ENCODE measurements at regions not wholly inside any gene's neighbourhood (a gene's known extent, or its start where the extent isn't known, plus 50 kb on each side); places are given as distances from the start of the nearest gene placed in this dataset.
"Not testable (repeated sequence)": the region's sequence is repeated elsewhere in the genome, so short reads cannot be mapped to it uniquely, and the experiment has no call there.

DNA sequence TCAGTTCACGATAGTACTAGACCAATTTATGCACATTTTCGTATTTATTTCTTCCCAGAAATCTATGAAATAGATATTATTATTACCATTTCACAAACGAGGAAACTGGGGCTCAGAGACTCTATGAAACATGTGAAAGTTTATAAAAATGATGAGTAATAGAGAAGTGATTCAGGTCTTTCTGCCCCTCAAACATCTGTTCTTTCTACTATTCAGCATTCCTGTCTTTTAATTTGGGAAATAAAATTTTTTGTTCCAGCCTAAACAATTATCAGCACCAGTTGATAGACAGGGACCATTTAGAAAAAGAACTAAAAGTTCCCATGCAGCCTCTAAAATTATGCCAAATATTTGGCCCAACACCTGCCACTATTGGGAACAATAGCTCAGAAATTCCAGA, 585.1 kb downstream of the PTPRC start:
- Mint-ChIP-seq H3K9me3 (no peaks in the 10 kb centered on the region), H3K4me3 (no peak overlapping the region), H3K27ac (no peak overlapping the region), H3K27me3 (peaks cover 3% of the 10 kb centered on the region), H3K4me1 (peaks cover 4 to 7% (median 5%) of the 10 kb centered on the region in 3 donors), H3K36me3 (peaks cover 4% of the 10 kb centered on the region)

DNA sequence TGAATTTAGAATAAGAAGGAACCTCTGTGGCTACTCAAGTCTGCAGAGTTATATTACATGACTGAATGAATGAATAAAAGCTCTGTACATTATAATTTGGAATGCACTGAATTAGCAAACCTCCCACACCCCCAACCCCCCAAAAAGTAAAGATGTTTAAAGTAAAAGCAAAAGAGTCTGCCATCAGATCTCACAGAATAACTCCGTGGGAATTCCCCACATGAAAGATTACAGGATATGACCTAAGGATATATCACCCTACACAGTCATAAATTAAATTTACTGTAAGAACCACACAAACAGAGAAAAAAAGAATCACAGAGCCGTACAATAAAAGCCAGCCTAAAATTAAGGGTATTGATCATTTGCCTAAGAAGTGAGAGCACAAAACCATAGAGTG, 587.3 kb downstream of the PTPRC start:
- H3K27me3 Mint-ChIP-seq, result peaks cover 3% of the 10 kb centered on the region
- H3K27ac Mint-ChIP-seq, result peak overlapping the region in 1 of 3 donors; percentile 36
- peaks cover 4 to 7% (median 5%) of the 10 kb centered on the region in 3 donors for H3K4me1 Mint-ChIP-seq

DNA sequence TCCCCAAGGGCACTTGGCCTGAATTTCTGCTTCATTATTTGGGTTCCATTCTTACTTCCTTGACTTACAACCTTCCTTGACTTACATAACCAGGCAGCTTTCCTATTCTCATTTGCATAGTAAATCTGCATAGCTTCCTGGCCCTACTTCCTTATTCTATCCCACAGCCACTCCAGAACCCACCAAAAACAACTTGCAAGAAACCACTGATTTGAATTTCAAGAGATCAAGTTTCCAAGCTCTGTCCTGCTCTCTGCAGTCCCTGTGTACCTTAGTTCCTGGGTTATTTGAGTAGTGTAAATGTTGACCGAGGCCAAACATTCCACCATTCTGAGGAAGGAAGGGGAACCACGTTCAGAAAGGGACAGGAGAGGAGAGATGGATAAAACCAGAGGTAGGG, 603.3 kb downstream of the PTPRC start:
- Mint-ChIP-seq H3K4me3 (peak overlapping the region in 1 of 4 donors; percentile 89), H3K27me3 (peaks cover 4% of the 10 kb centered on the region), H3K4me1 (peaks cover 6 to 8% (median 7%) of the 10 kb centered on the region in 3 donors), H3K9me3 (peaks cover 0 to 3% (median 0%) of the 10 kb centered on the region in 3 donors), H3K36me3 (peaks cover 2% of the 10 kb centered on the region), H3K27ac (no peak overlapping the region)

More for the DNA sequence above, 587.3 kb downstream of the PTPRC start:
- peaks cover 4% of the 10 kb centered on the region for H3K36me3 Mint-ChIP-seq
- H3K9me3 Mint-ChIP-seq, result no peaks in the 10 kb centered on the region
- peak overlapping the region in 1 of 4 donors; percentile 7 for H3K4me3 Mint-ChIP-seq

DNA sequence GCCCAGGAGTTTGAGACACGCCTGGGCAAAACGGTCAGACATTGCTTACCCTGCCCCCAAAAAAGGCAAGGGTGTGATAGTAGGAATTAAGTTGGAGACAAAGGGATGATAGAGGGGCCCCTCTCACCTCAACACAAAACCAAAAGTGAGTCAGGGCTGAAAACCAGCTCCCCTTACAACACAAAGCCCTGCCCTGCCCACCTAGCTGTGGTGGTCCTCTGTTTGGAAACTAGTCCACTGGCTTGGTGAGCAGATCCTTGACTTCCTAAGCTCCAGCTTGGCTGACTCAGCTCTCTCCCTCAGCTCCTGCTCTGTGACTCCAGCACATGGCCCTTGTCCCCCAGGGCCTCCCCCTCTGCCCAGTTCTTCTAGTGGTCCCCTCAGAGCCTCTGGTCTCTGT, 603.8 kb downstream of the PTPRC start:
- H3K27ac Mint-ChIP-seq, result no peak overlapping the region
- peaks cover 2% of the 10 kb centered on the region for H3K36me3 Mint-ChIP-seq

DNA sequence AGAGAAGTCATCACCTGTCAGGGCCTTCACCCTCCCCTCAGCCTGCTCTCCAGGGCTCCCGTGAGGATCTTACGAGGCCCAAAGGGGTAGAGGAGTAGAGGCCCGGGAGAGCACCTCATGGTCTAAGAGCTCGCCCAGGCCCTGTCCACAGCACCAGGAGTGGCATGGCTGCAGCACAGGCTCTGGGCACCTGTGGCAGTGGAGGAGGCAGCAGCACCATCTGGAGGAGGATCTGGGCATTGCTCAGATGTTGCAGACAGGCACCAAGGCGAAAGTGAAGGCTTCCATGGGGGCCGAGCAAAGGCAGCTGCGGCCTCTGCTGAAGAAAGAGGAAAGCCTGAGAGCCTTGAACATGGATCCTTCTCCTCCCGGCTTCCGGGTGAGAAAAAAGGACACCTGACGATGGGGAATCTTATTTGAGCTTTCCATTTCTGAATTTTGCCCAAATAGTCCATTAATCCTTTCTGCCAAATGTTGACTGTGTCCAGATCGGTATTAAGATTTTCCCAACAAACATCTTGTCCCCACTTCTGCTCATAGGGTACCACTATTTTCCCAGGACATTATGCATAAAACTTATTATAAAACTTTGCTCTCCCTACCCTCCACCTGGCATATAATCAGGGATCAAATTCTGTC, 604.7 kb downstream of the PTPRC start:
- Mint-ChIP-seq H3K9me3 (peaks cover 0 to 3% (median 0%) of the 10 kb centered on the region in 3 donors), H3K4me1 (peaks cover 6 to 8% (median 7%) of the 10 kb centered on the region in 3 donors), H3K36me3 (peaks cover 2% of the 10 kb centered on the region), H3K27ac (no peak overlapping the region), H3K27me3 (peaks cover 6% of the 10 kb centered on the region), H3K4me3 (peak overlapping the region in 1 of 4 donors; percentile 75)

More for the DNA sequence above, 603.8 kb downstream of the PTPRC start:
- H3K27me3 Mint-ChIP-seq, result peaks cover 6% of the 10 kb centered on the region
- no peak overlapping the region for H3K4me3 Mint-ChIP-seq
- peaks cover 0 to 3% (median 0%) of the 10 kb centered on the region in 3 donors for H3K9me3 Mint-ChIP-seq
- H3K4me1 Mint-ChIP-seq, result peaks cover 6 to 8% (median 7%) of the 10 kb centered on the region in 3 donors

DNA sequence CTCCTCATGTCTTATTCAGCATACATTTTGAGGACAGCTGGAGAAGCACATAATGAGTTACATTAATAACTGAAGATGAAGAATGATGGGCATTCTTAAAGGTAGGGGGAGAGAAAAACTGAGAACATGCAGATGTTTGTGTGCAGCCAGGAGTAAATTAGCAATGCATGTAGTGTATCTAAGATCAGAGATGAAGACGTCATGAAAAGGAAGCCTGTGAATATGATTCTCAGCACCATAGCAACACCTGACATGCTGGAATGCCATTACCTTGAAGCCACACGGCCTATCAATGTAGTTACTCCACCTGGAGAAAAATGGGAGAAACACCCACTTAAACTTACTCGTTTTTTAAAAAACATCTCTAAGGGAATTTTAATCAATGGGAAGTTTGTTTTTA, 607.1 kb downstream of the PTPRC start:
- Mint-ChIP-seq H3K36me3 (peaks cover 5% of the 10 kb centered on the region), H3K4me3 (no peak overlapping the region), H3K9me3 (peaks cover 0 to 9% (median 3%) of the 10 kb centered on the region in 3 donors), H3K27me3 (peaks cover 6% of the 10 kb centered on the region), H3K4me1 (peaks cover 6 to 8% (median 7%) of the 10 kb centered on the region in 3 donors), H3K27ac (no peak overlapping the region)

DNA sequence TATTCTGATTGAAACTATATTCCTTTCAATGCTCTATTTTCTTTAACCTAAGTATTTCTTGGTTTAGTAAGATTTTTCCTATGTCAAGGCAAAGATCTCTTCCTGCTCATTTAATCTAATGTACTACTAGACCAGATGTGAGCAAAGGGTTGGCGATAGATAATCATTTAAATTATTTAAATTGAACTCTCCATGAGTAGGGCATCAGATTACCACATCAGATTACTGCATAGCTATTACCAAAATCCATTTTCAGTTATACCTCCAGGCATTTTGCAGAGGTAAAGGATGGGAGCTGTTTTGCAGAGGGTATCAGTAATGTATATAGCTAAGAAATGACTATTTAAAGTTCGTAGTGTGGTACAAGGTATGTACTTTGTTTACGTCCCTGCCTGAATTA, 607.9 kb downstream of the PTPRC start:
- peaks cover 6% of the 10 kb centered on the region for H3K27me3 Mint-ChIP-seq
- H3K4me1 Mint-ChIP-seq, result peaks cover 6 to 8% (median 7%) of the 10 kb centered on the region in 3 donors
- no peak overlapping the region for H3K4me3 Mint-ChIP-seq
- H3K9me3 Mint-ChIP-seq, result peaks cover 0 to 9% (median 3%) of the 10 kb centered on the region in 3 donors
- H3K36me3 Mint-ChIP-seq, result peaks cover 5% of the 10 kb centered on the region
- no peak overlapping the region for H3K27ac Mint-ChIP-seq

DNA sequence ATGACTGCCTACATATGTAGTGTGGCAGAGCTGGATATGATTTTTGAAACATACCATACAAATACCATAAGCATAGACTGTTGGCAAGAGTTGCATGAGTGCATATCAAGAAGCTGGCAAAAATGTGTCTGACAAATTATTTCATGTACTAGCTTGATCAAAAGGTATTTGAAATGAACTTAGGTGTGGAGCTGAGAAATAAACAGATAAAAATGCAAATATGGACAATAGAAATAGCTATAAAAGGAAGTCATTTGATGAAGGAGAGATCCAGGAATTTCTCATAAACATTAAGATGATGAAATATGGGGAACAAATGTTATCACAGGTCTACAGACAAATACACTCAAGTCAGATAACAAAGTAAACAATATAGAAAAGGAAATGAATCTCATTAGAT, 609.1 kb downstream of the PTPRC start:
- peaks cover 2% of the 10 kb centered on the region for H3K36me3 Mint-ChIP-seq
- no peaks in the 10 kb centered on the region for H3K4me1 Mint-ChIP-seq
- H3K9me3 Mint-ChIP-seq, result peaks cover 0 to 9% (median 0%) of the 10 kb centered on the region in 3 donors
- H3K4me3 Mint-ChIP-seq, result no peak overlapping the region
- peaks cover 6% of the 10 kb centered on the region for H3K27me3 Mint-ChIP-seq
- no peak overlapping the region for H3K27ac Mint-ChIP-seq

DNA sequence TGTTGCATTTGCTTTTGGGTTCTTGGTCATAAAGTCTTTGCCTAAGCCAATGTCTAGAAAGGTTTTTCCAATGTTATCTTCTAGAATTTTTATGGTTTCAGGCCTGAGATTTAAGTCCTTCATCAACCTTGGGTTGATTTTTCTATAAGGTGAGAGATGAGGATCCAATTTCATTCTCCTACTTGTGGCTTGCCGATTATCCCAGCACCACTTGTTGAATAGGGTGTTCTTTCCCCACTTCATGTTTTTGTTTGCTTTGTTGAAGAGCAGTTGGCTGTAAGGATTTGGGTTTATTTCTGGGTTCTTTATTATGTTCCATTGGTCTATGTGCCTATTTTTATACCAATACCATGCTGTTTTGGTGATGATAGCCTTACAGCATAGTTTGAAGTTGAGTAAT, 615.2 kb downstream of the PTPRC start:
- H3K27ac Mint-ChIP-seq, H3K36me3 Mint-ChIP-seq, H3K4me3 Mint-ChIP-seq, H3K4me1 Mint-ChIP-seq, H3K27me3 Mint-ChIP-seq: not testable (repeated sequence)
- peaks cover 4 to 16% (median 10%) of the 10 kb centered on the region in 3 donors for H3K9me3 Mint-ChIP-seq

DNA sequence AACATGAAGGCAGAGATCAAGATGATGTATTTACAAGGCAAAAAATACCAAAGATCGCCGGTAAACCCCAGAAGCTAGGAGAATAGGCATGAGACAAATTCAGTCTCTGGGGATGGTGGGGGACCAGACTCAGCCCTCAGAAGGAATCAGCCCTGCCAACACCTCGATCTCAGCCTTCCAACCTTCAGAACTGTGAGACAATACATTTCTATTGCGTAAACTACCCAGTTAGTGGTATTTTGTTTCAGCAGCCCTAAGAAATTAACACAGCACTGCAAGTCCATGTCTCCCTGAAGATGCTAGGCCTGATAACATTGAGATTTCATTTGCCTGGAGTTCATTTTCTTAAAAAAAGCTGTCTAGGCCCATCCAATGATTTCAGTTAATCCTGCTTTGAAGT, 622.5 kb downstream of the PTPRC start:
- Mint-ChIP-seq H3K27ac (no peak overlapping the region), H3K4me1 (no peaks in the 10 kb centered on the region), H3K27me3 (no peaks in the 10 kb centered on the region), H3K4me3 (no peak overlapping the region), H3K9me3 (peaks cover 2 to 8% (median 3%) of the 10 kb centered on the region in 3 donors), H3K36me3 (no peaks in the 10 kb centered on the region)

DNA sequence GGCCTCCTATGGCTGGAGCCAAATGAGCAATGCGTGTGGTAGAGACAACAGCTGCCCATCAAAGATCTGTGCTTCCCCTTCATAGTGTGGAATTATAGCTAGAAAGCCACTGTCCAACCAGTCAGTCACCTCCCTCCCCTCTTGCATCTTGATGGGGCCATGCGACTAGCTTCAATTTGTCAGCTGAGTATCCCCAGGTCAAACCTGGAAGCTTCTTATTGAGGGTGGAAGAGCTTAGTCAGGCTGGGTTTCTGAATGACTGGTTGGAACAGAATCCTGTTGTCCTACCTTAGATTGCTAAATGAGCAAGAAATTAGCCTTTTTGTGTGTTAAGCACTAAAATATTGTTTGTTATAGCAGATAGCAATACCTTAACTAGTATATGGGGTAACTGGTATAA, 625.4 kb downstream of the PTPRC start:
- Mint-ChIP-seq H3K27me3 (peaks cover under 1% of the 10 kb centered on the region), H3K27ac (no peak overlapping the region), H3K36me3 (peaks cover 1% of the 10 kb centered on the region), H3K9me3 (no peaks in the 10 kb centered on the region), H3K4me1 (no peaks in the 10 kb centered on the region), H3K4me3 (no peak overlapping the region)

DNA sequence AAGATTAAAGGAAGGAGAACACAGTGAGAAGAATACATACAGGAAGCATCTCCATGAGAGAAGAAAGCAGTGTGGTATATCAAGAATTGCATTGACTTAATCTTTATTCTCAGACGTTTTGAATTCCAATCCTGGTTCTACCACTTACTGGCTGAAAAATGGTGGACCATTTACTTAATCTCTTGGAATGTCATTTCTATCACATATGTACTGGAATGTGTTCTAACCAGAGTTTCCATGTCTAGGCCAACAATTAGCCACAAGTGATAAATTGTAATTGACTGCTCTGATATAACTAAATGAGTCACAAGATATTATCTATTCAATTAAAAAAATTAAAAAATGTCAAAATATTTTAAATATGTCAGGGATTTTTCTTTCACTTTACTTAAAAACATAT, 626.1 kb downstream of the PTPRC start:
- Mint-ChIP-seq H3K36me3 (peaks cover 1% of the 10 kb centered on the region), H3K27me3 (peaks cover 2% of the 10 kb centered on the region), H3K4me1 (no peaks in the 10 kb centered on the region), H3K9me3 (no peaks in the 10 kb centered on the region), H3K27ac (no peak overlapping the region), H3K4me3 (no peak overlapping the region)

DNA sequence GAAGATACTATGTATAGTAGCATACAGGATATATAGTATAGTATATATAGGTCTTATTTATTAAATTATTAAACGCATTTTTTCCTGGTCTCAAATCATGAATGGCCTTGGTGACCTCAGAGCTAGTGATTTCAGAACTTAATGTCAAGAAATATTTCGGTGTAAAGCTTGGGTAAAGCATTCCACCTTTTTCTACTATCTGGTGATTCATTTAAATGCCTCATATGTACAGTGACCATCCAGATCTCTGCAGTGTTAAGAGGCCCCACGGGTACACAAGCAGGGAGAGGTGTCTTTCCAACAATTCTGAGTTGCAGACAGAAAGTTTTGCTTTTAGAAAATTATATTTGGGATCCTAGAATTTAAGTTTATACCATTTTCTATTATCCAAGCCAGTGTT, 626.5 kb downstream of the PTPRC start:
- H3K27me3 Mint-ChIP-seq, result peaks cover 2% of the 10 kb centered on the region
- H3K36me3 Mint-ChIP-seq, result peaks cover 1% of the 10 kb centered on the region
- no peaks in the 10 kb centered on the region for H3K9me3 Mint-ChIP-seq
- H3K4me3 Mint-ChIP-seq, result no peak overlapping the region
- no peak overlapping the region for H3K27ac Mint-ChIP-seq
- no peaks in the 10 kb centered on the region for H3K4me1 Mint-ChIP-seq

DNA sequence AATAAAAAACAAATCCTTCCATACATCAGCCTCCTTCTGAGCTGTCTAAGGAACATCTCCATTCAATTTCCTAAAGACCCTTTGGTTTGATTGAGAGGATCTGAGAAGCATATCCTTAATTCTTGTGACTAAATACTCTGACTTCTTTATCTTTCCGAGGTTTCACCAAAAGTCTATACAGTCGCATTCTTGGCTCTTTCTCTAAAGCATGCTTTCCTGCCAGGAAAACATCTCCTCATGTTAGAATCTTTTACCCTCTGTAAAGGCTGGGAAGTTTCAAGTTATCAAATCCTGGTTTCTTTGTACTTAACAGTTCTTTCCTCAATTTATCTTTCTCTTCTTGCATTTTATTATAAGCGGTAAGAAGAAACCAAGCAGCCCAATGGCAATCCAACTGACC, 630.4 kb downstream of the PTPRC start:
- Mint-ChIP-seq H3K4me1 (no peaks in the 10 kb centered on the region), H3K36me3 (peaks cover 1% of the 10 kb centered on the region), H3K27ac (no peak overlapping the region), H3K9me3 (no peaks in the 10 kb centered on the region), H3K27me3 (peaks cover 2% of the 10 kb centered on the region), H3K4me3 (no peak overlapping the region)

DNA sequence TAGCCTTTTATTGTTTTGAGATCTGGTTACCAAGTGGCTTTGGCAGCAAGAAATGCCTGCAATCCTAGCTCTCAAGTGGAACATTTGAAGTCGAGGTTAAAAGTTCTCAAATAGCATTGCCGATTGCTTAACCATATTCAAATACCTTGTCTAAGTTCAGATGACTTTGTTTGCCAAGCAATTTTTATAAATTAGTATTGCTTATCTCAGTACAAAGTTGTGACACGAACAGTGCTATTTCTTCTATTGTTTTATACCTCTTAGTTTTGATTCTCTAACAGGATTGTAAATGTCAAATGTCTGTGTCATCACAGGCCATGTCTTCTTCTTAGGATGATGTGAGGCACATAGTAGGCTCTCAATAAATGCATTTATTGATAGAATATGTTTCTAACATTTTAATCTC, 633.3 kb downstream of the PTPRC start:
- Mint-ChIP-seq H3K9me3 (no peaks in the 10 kb centered on the region), H3K4me3 (no peak overlapping the region), H3K27ac (no peak overlapping the region), H3K27me3 (peaks cover 2% of the 10 kb centered on the region), H3K4me1 (no peaks in the 10 kb centered on the region), H3K36me3 (peaks cover 4% of the 10 kb centered on the region)

DNA sequence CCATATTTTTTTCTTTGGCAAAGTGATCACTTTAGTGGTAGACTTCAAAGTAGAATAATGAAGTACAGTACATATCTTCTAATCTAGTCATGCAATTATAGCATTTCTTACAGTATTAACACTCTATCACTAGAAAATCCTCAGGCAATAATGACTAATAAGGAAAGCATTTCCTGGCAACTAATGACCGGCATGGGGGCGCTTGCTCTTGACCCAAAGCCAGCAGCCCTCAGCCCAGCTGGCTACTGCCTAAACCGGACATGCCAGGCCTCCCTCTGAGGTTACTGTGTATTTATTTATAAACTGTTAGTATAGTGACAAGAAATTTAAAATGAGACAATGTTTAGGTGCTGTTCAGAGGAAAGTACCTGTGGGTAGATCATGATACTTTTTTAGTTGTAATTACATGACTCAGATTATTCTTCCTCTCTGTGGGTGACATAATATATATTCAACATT, 633.8 kb downstream of the PTPRC start:
- Mint-ChIP-seq H3K4me3 (no peak overlapping the region), H3K27ac (no peak overlapping the region), H3K36me3 (peaks cover 4% of the 10 kb centered on the region), H3K27me3 (peaks cover 2% of the 10 kb centered on the region), H3K4me1 (no peaks in the 10 kb centered on the region), H3K9me3 (no peaks in the 10 kb centered on the region)

Measured in IgD-negative memory B cell (primary cell).